A673 (cell line): ENCODE measurements at regions not wholly inside any gene's neighbourhood (a gene's known extent, or its start where the extent isn't known, plus 50 kb on each side); places are given as distances from the start of the nearest gene placed in this dataset.

Experiments
- EZH2 ChIP-seq: fragments of 200-600 bp; sonication (generic); IDR thresholded peaks from 2 replicates; pipeline ENCODE4 v1.6.1; 2017; ENCODE audit warnings: borderline replicate concordance, low read depth, mild to moderate bottlenecking, mixed read lengths, antibody characterized with exemption, low read length; ENCODE audit not compliant: poor library complexity, severe bottlenecking
- TF ChIP-seq, protein P1 (sequence below): fragments of 300-800, 200-600 bp; sonication (generic); conservative IDR thresholded peaks from 2 replicates; pipeline ENCODE4 v1.5.1; 2017; ENCODE audit warnings: low read depth, mild to moderate bottlenecking, antibody characterized with exemption, low read length, moderate library complexity, mixed read lengths

DNA sequence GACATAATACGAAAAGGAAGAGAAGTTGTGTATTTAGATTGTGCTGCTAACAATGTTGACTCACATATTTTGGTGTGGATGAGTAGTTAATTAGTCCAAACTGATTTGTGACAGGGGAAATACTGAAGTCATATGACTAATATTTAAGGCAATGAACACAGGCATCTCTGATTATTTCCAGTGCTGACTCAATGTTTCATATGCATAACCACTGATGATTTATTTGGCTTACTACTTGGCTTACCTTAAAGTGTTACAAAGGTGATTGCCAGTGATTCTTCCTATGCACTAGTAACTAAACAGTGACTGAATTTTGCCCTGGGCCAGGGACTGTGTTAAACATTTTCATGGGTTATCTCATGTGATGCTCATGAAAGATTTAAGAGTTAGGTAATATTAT lies 722.6 kb downstream of the METTL4 start:
- TF ChIP-seq, protein P1, sequence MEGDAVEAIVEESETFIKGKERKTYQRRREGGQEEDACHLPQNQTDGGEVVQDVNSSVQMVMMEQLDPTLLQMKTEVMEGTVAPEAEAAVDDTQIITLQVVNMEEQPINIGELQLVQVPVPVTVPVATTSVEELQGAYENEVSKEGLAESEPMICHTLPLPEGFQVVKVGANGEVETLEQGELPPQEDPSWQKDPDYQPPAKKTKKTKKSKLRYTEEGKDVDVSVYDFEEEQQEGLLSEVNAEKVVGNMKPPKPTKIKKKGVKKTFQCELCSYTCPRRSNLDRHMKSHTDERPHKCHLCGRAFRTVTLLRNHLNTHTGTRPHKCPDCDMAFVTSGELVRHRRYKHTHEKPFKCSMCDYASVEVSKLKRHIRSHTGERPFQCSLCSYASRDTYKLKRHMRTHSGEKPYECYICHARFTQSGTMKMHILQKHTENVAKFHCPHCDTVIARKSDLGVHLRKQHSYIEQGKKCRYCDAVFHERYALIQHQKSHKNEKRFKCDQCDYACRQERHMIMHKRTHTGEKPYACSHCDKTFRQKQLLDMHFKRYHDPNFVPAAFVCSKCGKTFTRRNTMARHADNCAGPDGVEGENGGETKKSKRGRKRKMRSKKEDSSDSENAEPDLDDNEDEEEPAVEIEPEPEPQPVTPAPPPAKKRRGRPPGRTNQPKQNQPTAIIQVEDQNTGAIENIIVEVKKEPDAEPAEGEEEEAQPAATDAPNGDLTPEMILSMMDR: no peak
- no peak for TF ChIP-seq EZH2
